Ovary (tissue), 7 donors: ENCODE measurements at regions not wholly inside any gene's neighbourhood (a gene's known extent, or its start where the extent isn't known, plus 50 kb on each side); places are given as distances from the start of the nearest gene placed in this dataset.

ENCODE experiments used
- DNase-seq, 5 donors: peaks; one replicate each; pipeline ENCODE4 v3.0.0-alpha.2; 2019 to 2020
- H3K27ac ChIP-seq, 2 donors: fragments of 200-600 bp; one replicate each; pipeline versions ENCODE4 v1.5.1 to v1.8.0; 2019 to 2022
- H3K27me3 ChIP-seq: fragments of 200-600 bp; one replicate; pipeline ENCODE4 v1.8.0; 2022
- H3K36me3 ChIP-seq: fragments of 200-600 bp; sonication (generic); one replicate; pipeline ENCODE4 v1.5.1; 2019
- H3K4me1 ChIP-seq: one replicate; pipeline ENCODE4 v1.8.1; 2013; ENCODE audit warnings: mild to moderate bottlenecking, moderate library complexity; ENCODE audit not compliant: insufficient read depth
- H3K4me3 ChIP-seq: fragments of 200-600 bp; sonication (generic); one replicate; pipeline ENCODE4 v1.5.1; 2017
- H3K9me3 ChIP-seq, 2 donors: fragments of 200-600 bp in 1 of 2; sonication (generic) in 1 of 2; one replicate each; pipeline versions ENCODE4 v1.5.1 to v1.8.1; 2013 to 2019; ENCODE audit warnings: mild to moderate bottlenecking in 1 of 2, moderate library complexity in 1 of 2
- CTCF ChIP-seq, 3 donors: fragments of 450-650 bp in 2 of 3; fragments of 200-600 bp in 1 of 3; IDR thresholded peaks; one replicate each; pipeline versions ENCODE4 v1.5.1 to v1.8.0; 2016 to 2022; ENCODE audit warnings: antibody characterized with exemption in 3 of 3, mild to moderate bottlenecking in 1 of 3
- EP300 ChIP-seq: sonication (generic); formaldehyde crosslinking; IDR thresholded peaks from one replicate; pipeline ENCODE4 v1.6.1; 2017; ENCODE audit warnings: antibody characterized with exemption
- POLR2A ChIP-seq: fragments of 450-650 bp; IDR thresholded peaks from one replicate; pipeline ENCODE4 v1.6.1; 2017; ENCODE audit warnings: antibody characterized with exemption, mild to moderate bottlenecking, moderate library complexity
- WGBS, 3 donors: extraction: QIAGEN DNeasy Blood & Tissue Kit in 1 of 3; methylation state at CpG; one replicate each; pipeline versions ENCODE4 v1.1.5 to v1.1.7; 2013 to 2017; 5-methylcytosine and 5-hydroxymethylcytosine counted together
- intact Hi-C, 4 donors: fragments of 100-400 bp; cut with DNase I; formaldehyde crosslinking; loops; one replicate each; pipeline versions ENCODE4 v1.11.0 to v1.15.1; 2022 to 2023
- donor health status: DM: no; HTN: no; CAD: no; lungs with moderate emphysema.
- donor health status: DM: no; HTN: no; CAD: no.
- donor health status: Bipolar disorder and iron deficiency.
- donor health status: DM: no; HTN: no; CAD: no.
- donor health status: DM: yes; HTN: yes; CAD: no.

DNA sequence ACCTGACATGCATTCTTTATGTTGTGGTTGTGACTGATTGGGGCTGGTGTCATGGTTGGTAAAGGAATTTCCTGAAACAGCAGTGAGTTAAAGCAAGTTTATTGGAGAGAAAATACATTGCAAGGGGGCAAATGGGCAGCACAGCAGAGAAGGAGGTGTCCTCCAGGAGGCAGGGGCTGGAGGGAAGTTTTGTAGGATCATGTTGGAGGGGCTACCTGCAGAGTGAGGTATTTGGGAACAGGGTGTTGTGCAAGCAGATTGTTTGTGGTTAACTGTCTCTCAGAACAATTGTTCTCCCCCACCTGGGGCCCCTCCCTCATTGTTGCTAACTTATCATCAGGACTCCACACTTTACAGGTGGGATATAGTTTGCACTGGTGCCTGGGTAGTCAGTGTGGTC, 196.0 kb downstream of the NSUN3 start:
- no peak for DNase-seq
- H3K4me3 ChIP-seq, result no peak overlapping the region
- no peak overlapping the region for H3K27ac ChIP-seq
- no peaks in the 10 kb centered on the region for H3K4me1 ChIP-seq
- no peak for TF ChIP-seq CTCF (IDR thresholded peaks at IDR 0.05)
- TF ChIP-seq POLR2A, result no peak
- TF ChIP-seq EP300, result no peak
- H3K9me3 ChIP-seq, result no peaks in the 10 kb centered on the region
- no peaks in the 10 kb centered on the region for H3K27me3 ChIP-seq
- intact Hi-C loops, result no loop called here
- no peaks in the 10 kb centered on the region for H3K36me3 ChIP-seq

GRCh38 chr3:94259291-94259690, 196.4 kb downstream of the NSUN3 start:
- intact Hi-C loops, result no loop called here
- Histone ChIP-seq H3K36me3 (no peaks in the 10 kb centered on the region), H3K4me3 (no peak overlapping the region), H3K9me3 (no peaks in the 10 kb centered on the region), H3K4me1 (no peaks in the 10 kb centered on the region), H3K27ac (no peak overlapping the region), H3K27me3 (no peaks in the 10 kb centered on the region)
- WGBS, 3 donors, result 87 to 97% (median 90%) methylated on average over 1 of the region's 1 CpG
- TF ChIP-seq CTCF (IDR thresholded peaks at IDR 0.05) (no peak), POLR2A (no peak), EP300 (no peak)
- DNase-seq, result no peak

- no peak overlapping the region for H3K27ac ChIP-seq
- intact Hi-C loops, result no loop called here
- TF ChIP-seq EP300 (no peak), CTCF (IDR thresholded peaks at IDR 0.05) (no peak), POLR2A (no peak)
- DNase-seq, result no peak
- no peaks in the 10 kb centered on the region for H3K9me3 ChIP-seq
- H3K27me3 ChIP-seq, result no peaks in the 10 kb centered on the region
- no peak overlapping the region for H3K4me3 ChIP-seq
- no peaks in the 10 kb centered on the region for H3K36me3 ChIP-seq
- H3K4me1 ChIP-seq, result no peaks in the 10 kb centered on the region
- WGBS, 3 donors, result 60 to 80% (median 73%) methylated on average over 2 of the region's 2 CpGs
Measured at GRCh38 chr3:94269763-94270162, 206.9 kb downstream of the NSUN3 start.

DNA sequence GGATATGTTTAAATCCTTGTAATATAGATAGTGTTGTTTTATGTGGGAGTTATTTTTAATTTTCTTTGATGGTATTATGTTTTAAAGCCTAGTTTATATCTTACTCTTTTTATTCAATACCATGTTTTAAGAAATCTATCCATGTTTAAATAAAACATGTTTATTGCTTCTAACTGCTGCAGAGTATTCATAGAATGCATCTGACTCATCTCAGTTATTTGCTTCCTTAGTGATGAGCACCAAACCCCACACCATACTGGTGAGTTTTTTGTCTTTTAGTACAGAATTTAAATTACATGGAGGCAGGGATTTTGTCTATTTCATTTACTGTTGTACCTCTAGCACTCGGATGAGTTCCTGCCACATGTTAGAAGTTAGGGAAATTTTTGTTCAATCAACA, 209.2 kb downstream of the NSUN3 start:
- no peak for DNase-seq
- Histone ChIP-seq H3K36me3 (no peaks in the 10 kb centered on the region), H3K4me3 (no peak overlapping the region), H3K27me3 (no peaks in the 10 kb centered on the region), H3K4me1 (no peaks in the 10 kb centered on the region), H3K27ac (no peak overlapping the region), H3K9me3 (no peaks in the 10 kb centered on the region)
- intact Hi-C loops, result no loop called here
- TF ChIP-seq POLR2A (no peak), EP300 (no peak), CTCF (IDR thresholded peaks at IDR 0.05) (no peak)
- 71 to 88% (median 79%) methylated on average over 1 of the region's 1 CpG for WGBS, 3 donors

GRCh38 chr3:94280958-94281357, 218.1 kb downstream of the NSUN3 start:
- WGBS, 3 donors, result 73 to 81% (median 79%) methylated on average over 4 of the region's 4 CpGs
- intact Hi-C loops, result no loop called here

More at GRCh38 chr3:94280958-94281357, 218.1 kb downstream of the NSUN3 start:
- no peak overlapping the region for H3K4me3 ChIP-seq
- no peak overlapping the region for H3K27ac ChIP-seq
- DNase-seq, result no peak
- H3K4me1 ChIP-seq, result no peaks in the 10 kb centered on the region
- no peaks in the 10 kb centered on the region for H3K9me3 ChIP-seq
- TF ChIP-seq EP300, result no peak
- TF ChIP-seq CTCF (IDR thresholded peaks at IDR 0.05), result no peak
- TF ChIP-seq POLR2A, result no peak
- no peaks in the 10 kb centered on the region for H3K27me3 ChIP-seq
- H3K36me3 ChIP-seq, result no peaks in the 10 kb centered on the region
